WTC11 (cell line): ENCODE measurements at regions not wholly inside any gene's neighbourhood (a gene's known extent, or its start where the extent isn't known, plus 50 kb on each side); places are given as distances from the start of the nearest gene placed in this dataset.

Experiments
- ATAC-seq: fragments of 200-7000 bp; cut with Tn5 transposase; 2 replicates; pipeline ENCODE4 v1.10.0; 2021; ENCODE audit warnings: mild to moderate bottlenecking, moderate library complexity
- CTCF ChIA-PET: fragments of 300-600 bp; sonication (Branson Sonifier 250); formaldehyde crosslinking; loops from one replicate; lab custom pipeline; 2021; ENCODE audit warnings: antibody characterized with exemption; lab: Charles Lee
- POLR2A ChIA-PET: fragments of 350-600 bp; sonication (Branson Sonifier 250); formaldehyde crosslinking; loops from one replicate; lab custom pipeline; 2021; ENCODE audit warnings: antibody characterized with exemption; lab: Charles Lee
- DNase-seq: peaks from one replicate; pipeline ENCODE4 v3.0.0; 2021; ENCODE audit warnings: low spot score
- H3K27ac Mint-ChIP-seq: 2 replicates; pipeline ENCODE4 v1.8.0; 2021; ENCODE audit warnings: mixed read lengths
- H3K27me3 Mint-ChIP-seq: 2 replicates; pipeline ENCODE4 v1.8.0; 2021; ENCODE audit warnings: low read depth, mild to moderate bottlenecking, moderate library complexity, mixed read lengths
- H3K36me3 Mint-ChIP-seq: 2 replicates; pipeline ENCODE4 v1.8.0; 2021; ENCODE audit warnings: mixed read lengths
- H3K4me1 Mint-ChIP-seq: 2 replicates; pipeline ENCODE4 v1.8.0; 2022; ENCODE audit warnings: mixed read lengths
- H3K4me3 Mint-ChIP-seq: 2 replicates; pipeline ENCODE4 v1.8.0; 2021; ENCODE audit warnings: mild to moderate bottlenecking, moderate library complexity, mixed read lengths
- H3K9me3 Mint-ChIP-seq: 2 replicates; pipeline ENCODE4 v1.8.0; 2021; ENCODE audit warnings: mixed read lengths
- ARID4B ChIP-seq: sonication (generic); formaldehyde crosslinking; IDR thresholded peaks from 2 replicates; pipeline ENCODE4 v1.8.0; 2023; ENCODE audit warnings: missing genetic modification reagents, mild to moderate bottlenecking, borderline replicate concordance
- CBFB ChIP-seq: sonication (generic); formaldehyde crosslinking; IDR thresholded peaks from 2 replicates; pipeline ENCODE4 v1.8.1; 2022; ENCODE audit warnings: mild to moderate bottlenecking, low read depth, missing genetic modification reagents
- FOXP1 ChIP-seq: sonication (generic); formaldehyde crosslinking; IDR thresholded peaks from 2 replicates; pipeline ENCODE4 v1.8.0; 2022; ENCODE audit warnings: missing genetic modification reagents, mild to moderate bottlenecking, moderate library complexity, borderline replicate concordance
- FOXP4 ChIP-seq: sonication (generic); formaldehyde crosslinking; IDR thresholded peaks from 2 replicates; pipeline ENCODE4 v1.8.0; 2022; ENCODE audit warnings: mild to moderate bottlenecking, missing genetic modification reagents
- GRHL2 ChIP-seq: fragments of 250-450 bp; sonication (Bioruptor Pico); IDR thresholded peaks from 2 replicates; pipeline ENCODE4 v1.8.0; 2022; ENCODE audit warnings: mild to moderate bottlenecking, moderate library complexity; ENCODE audit not compliant: insufficient replicate concordance, severe bottlenecking
- IRF2 ChIP-seq: sonication (generic); formaldehyde crosslinking; IDR thresholded peaks from 2 replicates; pipeline ENCODE4 v1.8.0; 2022; ENCODE audit warnings: low read depth, missing genetic modification reagents, borderline replicate concordance
- JAZF1 ChIP-seq: fragments of 250-450 bp; sonication (Bioruptor Pico); IDR thresholded peaks from 2 replicates; pipeline ENCODE4 v1.9.0; 2021; ENCODE audit warnings: moderate library complexity, mild to moderate bottlenecking, inconsistent platforms
- KAT7 ChIP-seq: sonication (generic); formaldehyde crosslinking; IDR thresholded peaks from 2 replicates; pipeline ENCODE4 v1.8.1; 2023; ENCODE audit warnings: missing genetic modification reagents, mild to moderate bottlenecking, borderline replicate concordance
- MLX ChIP-seq: sonication (generic); formaldehyde crosslinking; IDR thresholded peaks from 2 replicates; pipeline ENCODE4 v1.8.1; 2023; ENCODE audit warnings: mild to moderate bottlenecking, missing genetic modification reagents, moderate library complexity
- NFE2L1 ChIP-seq: sonication (generic); formaldehyde crosslinking; IDR thresholded peaks from 2 replicates; pipeline ENCODE4 v1.8.1; 2023; ENCODE audit warnings: missing genetic modification reagents
- NR1H2 ChIP-seq: sonication (generic); formaldehyde crosslinking; IDR thresholded peaks from 2 replicates; pipeline ENCODE4 v1.9.0; 2021; ENCODE audit warnings: mild to moderate bottlenecking, moderate library complexity, missing genetic modification reagents
- NR2C2 ChIP-seq: sonication (generic); formaldehyde crosslinking; IDR thresholded peaks from 2 replicates; pipeline ENCODE4 v1.8.0; 2022; ENCODE audit warnings: mild to moderate bottlenecking, missing genetic modification reagents
- RORB ChIP-seq: fragments of 250-450 bp; sonication (Bioruptor Pico); IDR thresholded peaks from 2 replicates; pipeline ENCODE4 v1.9.0; 2021; ENCODE audit warnings: mild to moderate bottlenecking
- SOX15 ChIP-seq: fragments of 250-450 bp; sonication (Bioruptor Pico); IDR thresholded peaks from 2 replicates; pipeline ENCODE4 v1.9.0; 2021; ENCODE audit warnings: mild to moderate bottlenecking
- STAT6 ChIP-seq: sonication (generic); formaldehyde crosslinking; conservative IDR thresholded peaks from 2 replicates; pipeline ENCODE4 v1.8.1; 2023; ENCODE audit warnings: mild to moderate bottlenecking, low read depth, missing genetic modification reagents, moderate library complexity
- ZBTB21 ChIP-seq: sonication (generic); formaldehyde crosslinking; IDR thresholded peaks from 2 replicates; pipeline ENCODE4 v1.8.1; 2023; ENCODE audit warnings: mild to moderate bottlenecking, missing genetic modification reagents, borderline replicate concordance
- ZNF138 ChIP-seq: sonication (generic); formaldehyde crosslinking; conservative IDR thresholded peaks from 2 replicates; pipeline ENCODE4 v1.8.1; 2022; ENCODE audit warnings: mild to moderate bottlenecking, moderate library complexity, missing genetic modification reagents
- ZNF263 ChIP-seq: sonication (generic); formaldehyde crosslinking; IDR thresholded peaks from 2 replicates; pipeline ENCODE4 v1.8.1; 2022; ENCODE audit warnings: low read depth, mild to moderate bottlenecking, moderate library complexity, missing genetic modification reagents
- ZNF317 ChIP-seq: sonication (generic); formaldehyde crosslinking; IDR thresholded peaks from 2 replicates; pipeline ENCODE4 v1.8.1; 2023; ENCODE audit warnings: low read depth, mild to moderate bottlenecking, moderate library complexity, missing genetic modification reagents, borderline replicate concordance
- ZNF396 ChIP-seq: fragments of 250-450 bp; sonication (Bioruptor Pico); IDR thresholded peaks from 2 replicates; pipeline ENCODE4 v1.8.0; 2021; ENCODE audit warnings: mild to moderate bottlenecking, moderate library complexity, borderline replicate concordance
- ZNF423 ChIP-seq: fragments of 250-450 bp; sonication (Bioruptor Pico); IDR thresholded peaks from 2 replicates; pipeline ENCODE4 v2.1.2; 2022; ENCODE audit warnings: mild to moderate bottlenecking, moderate library complexity

GRCh38 chr4:44908565-44908964 is 182.2 kb upstream of the GNPDA2 start:
- no peaks in the 10 kb centered on the region for H3K27me3 Mint-ChIP-seq
- POLR2A ChIA-PET, result no interaction called here
- H3K9me3 Mint-ChIP-seq, result peaks cover 12% of the 10 kb centered on the region
- CTCF ChIA-PET, result no interaction called here
- ATAC-seq (no peak), DNase-seq (no peak)
- H3K4me1 Mint-ChIP-seq, result no peaks in the 10 kb centered on the region
- H3K36me3 Mint-ChIP-seq, result no peaks in the 10 kb centered on the region
- no peak overlapping the region for H3K4me3 Mint-ChIP-seq
- TF ChIP-seq IRF2 (CRISPR knock-in tag) (no peak), MLX (CRISPR knock-in tag) (no peak), NR2C2 (CRISPR knock-in tag) (no peak), ZNF263 (CRISPR knock-in tag) (no peak), NR1H2 (CRISPR knock-in tag) (no peak), GRHL2 (CRISPR knock-in tag) (no peak), ZNF423 (no peak)
- H3K27ac Mint-ChIP-seq, result no peak overlapping the region

- H3K27me3 Mint-ChIP-seq, result no peaks in the 10 kb centered on the region; the same call in 1 of the 2 replicates
- TF ChIP-seq ZBTB21 (CRISPR knock-in tag) (no peak), JAZF1 (CRISPR knock-in tag) (no peak), KAT7 (CRISPR knock-in tag) (no peak), GRHL2 (CRISPR knock-in tag) (no peak), RORB (CRISPR knock-in tag) (no peak), FOXP1 (CRISPR knock-in tag) (no peak), ZNF138 (no peak), ARID4B (CRISPR knock-in tag) (no peak), NR1H2 (CRISPR knock-in tag) (no peak)
- ATAC-seq, result no peak
- no peak overlapping the region for H3K27ac Mint-ChIP-seq
- H3K4me1 Mint-ChIP-seq, result peaks cover 14% of the 10 kb centered on the region
- no peaks in the 10 kb centered on the region for H3K36me3 Mint-ChIP-seq
- no peak for DNase-seq
- CTCF ChIA-PET, result no interaction called here
- H3K4me3 Mint-ChIP-seq, result no peak overlapping the region
- POLR2A ChIA-PET, result no interaction called here
- no peaks in the 10 kb centered on the region for H3K9me3 Mint-ChIP-seq
Measured at GRCh38 chr4:44872246-44872645, 145.9 kb upstream of the GNPDA2 start.

GRCh38 chr4:44871133-44871532 is 144.8 kb upstream of the GNPDA2 start:
- DNase-seq (no peak), ATAC-seq (no peak)
- H3K4me3 Mint-ChIP-seq, result no peak overlapping the region
- no peaks in the 10 kb centered on the region; the same call in none of the 2 replicates for H3K27me3 Mint-ChIP-seq
- H3K27ac Mint-ChIP-seq, result no peak overlapping the region
- no peaks in the 10 kb centered on the region for H3K9me3 Mint-ChIP-seq
- H3K4me1 Mint-ChIP-seq, result peaks cover 14% of the 10 kb centered on the region
- ChIA-PET CTCF (no interaction called here), POLR2A (no interaction called here)
- no peaks in the 10 kb centered on the region for H3K36me3 Mint-ChIP-seq
- TF ChIP-seq RORB (CRISPR knock-in tag), result no peak
- no peak for TF ChIP-seq ZNF317 (CRISPR knock-in tag)
- no peak for TF ChIP-seq NR2C2 (CRISPR knock-in tag)
- no peak for TF ChIP-seq CBFB (CRISPR knock-in tag)
- TF ChIP-seq NFE2L1 (CRISPR knock-in tag), result no peak
- no peak for TF ChIP-seq STAT6
- TF ChIP-seq ZNF263 (CRISPR knock-in tag), result no peak
- TF ChIP-seq ZNF396, result no peak
- no peak for TF ChIP-seq SOX15
- no peak for TF ChIP-seq FOXP4 (CRISPR knock-in tag)
